ENCODE measurements at regions not wholly inside any gene's neighbourhood (a gene's known extent, or its start where the extent isn't known, plus 50 kb on each side); places are given as distances from the start of the nearest gene placed in this dataset.

- TF ChIP-seq CTCF (conservative IDR thresholded peaks at IDR 0.05; ENCODE audit: low read depth in 2 of 2) (no peak), STAT1 (IDR thresholded peaks at IDR 0.05; ENCODE audit: unreplicated experiment) (no peak), ZNF331 (CRISPR knock-in tag; IDR thresholded peaks at IDR 0.05; ENCODE audit: low read depth) (no peak)
Observed at GRCh38 chr12:4086481-4086880, 187.1 kb upstream of the CCND2 start (continued).

- H3K36me3 Mint-ChIP-seq (ENCODE audit: low read depth), result no peaks in the 10 kb centered on the region
- H2AFZ ChIP-seq, result peak overlapping the region; percentile 63
- no peak overlapping the region for H3K4me3 Mint-ChIP-seq
- no peaks in the 10 kb centered on the region for H3K79me2 ChIP-seq (replicated peaks; ENCODE audit: insufficient read depth)
- no peak overlapping the region for H3K27ac ChIP-seq (ENCODE audit: low read depth)
- DNase-seq (ENCODE audit: low spot score), result no peak
- no peaks in the 10 kb centered on the region for H3F3A ChIP-seq (replicated peaks; ENCODE audit: low read depth)
- H3K27me3 ChIP-seq (ENCODE audit: insufficient read depth), result no peaks in the 10 kb centered on the region
- no peaks in the 10 kb centered on the region; the same call in 2 of the 3 replicates for H3K4me1 Mint-ChIP-seq
- ATAC-seq, result no peak; the same call in 2 of the 3 replicates
- no peak overlapping the region for H3K4me3 ChIP-seq
- no peak overlapping the region for H3K27ac Mint-ChIP-seq
- no peaks in the 10 kb centered on the region for H3K9me2 ChIP-seq (ENCODE audit: insufficient read depth)
- H3K4me2 ChIP-seq, result no peak overlapping the region
- no peaks in the 10 kb centered on the region for H4K20me1 ChIP-seq (replicated peaks; ENCODE audit: insufficient read depth)
- H3K36me3 ChIP-seq (ENCODE audit: insufficient read depth), result no peaks in the 10 kb centered on the region
- no peaks in the 10 kb centered on the region for H3K9me3 Mint-ChIP-seq
- H3K27me3 Mint-ChIP-seq (ENCODE audit: insufficient read depth, low read depth, poor library complexity), result peaks cover 5% of the 10 kb centered on the region
- peaks cover 7% of the 10 kb centered on the region for H3K4me1 ChIP-seq (ENCODE audit: insufficient read depth)
- TF ChIP-seq EZH2 (IDR thresholded peaks at IDR 0.05; ENCODE audit: low read depth, unreplicated experiment) (no peak), POLR2AphosphoS5 (IDR thresholded peaks at IDR 0.05; ENCODE audit: low read depth) (no peak), CTCF (conservative IDR thresholded peaks at IDR 0.05; ENCODE audit: low read depth in 2 of 2) (no peak), NANOG (IDR thresholded peaks at IDR 0.05; ENCODE audit: borderline replicate concordance) (no peak), JUNB (IDR thresholded peaks at IDR 0.05; ENCODE audit: unreplicated experiment) (no peak), CREB1 (CRISPR knock-in tag; IDR thresholded peaks at IDR 0.05; ENCODE audit: low read depth) (no peak), ZNF114 (CRISPR knock-in tag; IDR thresholded peaks at IDR 0.05) (no peak), EZH2phosphoT487 (IDR thresholded peaks at IDR 0.05; ENCODE audit: unreplicated experiment) (no peak), REST (IDR thresholded peaks at IDR 0.05; ENCODE audit: unreplicated experiment) (no peak), ETS1 (IDR thresholded peaks at IDR 0.05) (no peak), ZNF331 (CRISPR knock-in tag; IDR thresholded peaks at IDR 0.05; ENCODE audit: low read depth) (no peak), STAT1 (IDR thresholded peaks at IDR 0.05; ENCODE audit: unreplicated experiment) (no peak)
Observed at GRCh38 chr12:4084573-4084972, 189.0 kb upstream of the CCND2 start.

All from GM23338 (cell line).